ENCODE measurements at regions not wholly inside any gene's neighbourhood (a gene's known extent, or its start where the extent isn't known, plus 50 kb on each side); places are given as distances from the start of the nearest gene placed in this dataset.
A peak's percentile ranks its signal among the peaks of the same experiment; 100 is the strongest.

GRCh38 chr1:201748335-201748734 lies 80.6 kb upstream of the IPO9 start:
- no peak for DNase-seq

GRCh38 chr1:201749059-201749690 lies 79.8 kb upstream of the IPO9 start:
- DNase-seq = no peak

GRCh38 chr1:201750120-201750519 lies 78.8 kb upstream of the IPO9 start:
- DNase-seq = no peak

- no peak for DNase-seq
Measured at GRCh38 chr1:201750934-201751333, 78.0 kb upstream of the IPO9 start.

- no peak for DNase-seq
Measured at GRCh38 chr1:201751872-201752271, 77.1 kb upstream of the IPO9 start.

GRCh38 chr1:201752333-201752732 lies 76.6 kb upstream of the IPO9 start:
- no peak for DNase-seq

- DNase-seq = no peak
Measured at GRCh38 chr1:201753492-201753891, 75.5 kb upstream of the IPO9 start.

- no peak for DNase-seq
Measured at GRCh38 chr1:201754353-201754752, 74.6 kb upstream of the IPO9 start.

- no peak for DNase-seq
Measured at GRCh38 chr1:201755200-201755599, 73.8 kb upstream of the IPO9 start.

GRCh38 chr1:201756406-201756805 lies 72.6 kb upstream of the IPO9 start:
- DNase-seq = peak in 1 of 2 donors; percentile 41

- DNase-seq = no peak
Measured at GRCh38 chr1:201758499-201759050, 70.4 kb upstream of the IPO9 start.

- DNase-seq = no peak
Measured at GRCh38 chr1:201759194-201759815, 69.7 kb upstream of the IPO9 start.

GRCh38 chr1:201760516-201760915 lies 68.4 kb upstream of the IPO9 start:
- no peak for DNase-seq

- DNase-seq = no peak
Measured at GRCh38 chr1:201761178-201761577, 67.8 kb upstream of the IPO9 start.

- no peak for DNase-seq
Measured at GRCh38 chr1:201761871-201762270, 67.1 kb upstream of the IPO9 start.

- no peak for DNase-seq
Measured at GRCh38 chr1:201762381-201762780, 66.6 kb upstream of the IPO9 start.

GRCh38 chr1:201763455-201764140 lies 65.4 kb upstream of the IPO9 start:
- peak; percentile 48 to 61 for DNase-seq

GRCh38 chr1:201764166-201764565 lies 64.8 kb upstream of the IPO9 start:
- DNase-seq = no peak

- no peak for DNase-seq
Measured at GRCh38 chr1:201764579-201764978, 64.4 kb upstream of the IPO9 start.

GRCh38 chr1:201766131-201766866 lies 62.7 kb upstream of the IPO9 start:
- no peak for DNase-seq

- DNase-seq = no peak
Measured at GRCh38 chr1:201767339-201767738, 61.6 kb upstream of the IPO9 start.

GRCh38 chr1:201769072-201769471 lies 59.9 kb upstream of the IPO9 start:
- DNase-seq = no peak
